NCI-H345 (cell line): ENCODE measurements at regions not wholly inside any gene's neighbourhood (a gene's known extent, or its start where the extent isn't known, plus 50 kb on each side); places are given as distances from the start of the nearest gene placed in this dataset.

Source experiments
- DNase-seq: peaks from one replicate; lab custom pipeline; 2025; lab: John Stamatoyannopoulos, UW

- no peak for DNase-seq
Measured at GRCh38 chr13:64441740-64442139, 2788.4 kb downstream of the PCDH9 start.

- DNase-seq: no peak
Measured at GRCh38 chr13:64438084-64438483, 2792.1 kb downstream of the PCDH9 start.

GRCh38 chr13:64429691-64430090, 2800.4 kb downstream of the PCDH9 start:
- no peak for DNase-seq

- no peak for DNase-seq
Measured at GRCh38 chr13:64428196-64428595, 2801.9 kb downstream of the PCDH9 start.

DNA sequence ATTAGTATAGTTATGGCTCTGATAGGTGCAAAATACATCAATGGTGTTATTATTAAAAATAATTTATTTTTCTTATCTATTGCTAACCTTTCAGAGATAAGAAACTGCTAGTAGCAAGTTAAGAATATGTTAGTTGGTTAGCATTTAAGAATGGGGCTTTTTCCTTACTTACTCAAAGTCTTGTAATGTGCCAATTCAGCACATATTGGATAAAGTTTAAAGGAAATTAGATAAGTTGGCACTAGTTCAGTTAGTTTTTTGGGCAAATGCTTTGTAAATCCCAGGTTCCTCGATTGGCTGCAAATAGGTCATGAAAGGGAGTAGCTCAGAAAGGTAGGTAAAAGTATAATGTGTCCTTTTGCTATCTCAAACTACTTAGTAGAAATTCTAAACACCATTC, 2806.7 kb downstream of the PCDH9 start:
- DNase-seq: no peak

- no peak for DNase-seq
Measured at GRCh38 chr13:64420181-64420580, 2810.0 kb downstream of the PCDH9 start.

- DNase-seq: no peak
Measured at GRCh38 chr13:64417581-64417980, 2812.6 kb downstream of the PCDH9 start.

GRCh38 chr13:64414381-64414780, 2815.8 kb downstream of the PCDH9 start:
- DNase-seq: no peak

- DNase-seq: no peak
Measured at GRCh38 chr13:64413529-64413928, 2816.6 kb downstream of the PCDH9 start.

GRCh38 chr13:64410276-64411053, 2819.7 kb downstream of the PCDH9 start:
- DNase-seq: no peak

GRCh38 chr13:64397701-64398100, 2832.4 kb downstream of the PCDH9 start:
- DNase-seq: no peak

DNA sequence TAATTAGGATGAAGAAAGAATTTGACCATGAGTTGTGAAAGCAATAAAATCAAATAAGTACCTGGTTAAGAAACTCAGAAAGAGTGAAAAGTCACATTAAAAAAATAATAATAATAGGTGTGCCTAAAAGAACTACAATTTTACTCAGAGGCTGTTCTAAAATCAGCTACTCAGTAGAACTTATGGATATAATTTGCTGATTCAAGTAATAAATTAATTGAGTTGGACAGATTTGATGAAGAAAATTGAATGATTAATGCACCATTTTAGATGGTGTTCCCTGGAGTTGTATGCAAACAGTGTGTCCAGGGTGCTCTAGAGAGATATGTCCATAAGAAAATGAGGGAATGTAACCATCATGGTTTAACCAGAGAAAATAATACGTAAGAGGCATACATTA, 2852.5 kb downstream of the PCDH9 start:
- no peak for DNase-seq

GRCh38 chr13:64371461-64371860, 2858.7 kb downstream of the PCDH9 start:
- DNase-seq: no peak

DNA sequence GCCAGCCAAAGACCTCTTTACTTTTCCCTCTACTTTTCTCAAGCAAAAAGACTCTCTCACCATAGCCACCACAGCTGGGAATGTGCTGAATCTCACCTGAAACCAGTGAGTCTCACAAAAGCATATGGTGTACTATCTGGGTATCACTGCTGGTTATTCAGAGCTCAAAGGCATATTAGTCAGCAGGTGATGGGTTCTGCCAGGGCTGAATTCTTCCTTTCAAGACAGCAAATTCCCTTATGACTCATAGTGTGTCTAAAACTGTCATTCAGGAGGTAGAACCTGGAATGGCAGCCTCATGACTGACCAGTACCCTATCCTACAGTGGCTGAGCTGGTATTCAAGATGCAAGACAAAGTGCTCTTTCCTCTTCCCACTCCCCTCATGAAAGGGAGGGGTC, 2859.1 kb downstream of the PCDH9 start:
- DNase-seq: no peak

DNA sequence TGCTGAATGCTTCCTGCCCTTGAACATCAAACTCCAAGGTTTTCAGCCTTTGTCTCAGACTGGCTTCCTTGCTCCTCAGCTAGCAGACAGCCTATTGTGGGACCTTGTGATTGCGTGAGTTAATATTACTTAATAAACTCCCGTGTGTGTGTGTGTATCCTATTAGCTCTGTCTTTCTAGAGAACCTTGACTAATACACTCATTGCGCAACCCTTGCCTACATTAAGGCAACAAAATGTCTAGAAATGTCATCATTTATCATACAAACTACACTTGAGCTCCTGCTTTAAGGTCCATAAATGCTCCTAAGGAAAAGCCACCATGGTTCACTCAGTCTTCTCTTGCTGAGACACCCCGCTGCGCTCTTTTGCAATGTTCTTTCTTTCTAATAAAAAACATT, 2861.0 kb downstream of the PCDH9 start:
- DNase-seq: no peak

DNA sequence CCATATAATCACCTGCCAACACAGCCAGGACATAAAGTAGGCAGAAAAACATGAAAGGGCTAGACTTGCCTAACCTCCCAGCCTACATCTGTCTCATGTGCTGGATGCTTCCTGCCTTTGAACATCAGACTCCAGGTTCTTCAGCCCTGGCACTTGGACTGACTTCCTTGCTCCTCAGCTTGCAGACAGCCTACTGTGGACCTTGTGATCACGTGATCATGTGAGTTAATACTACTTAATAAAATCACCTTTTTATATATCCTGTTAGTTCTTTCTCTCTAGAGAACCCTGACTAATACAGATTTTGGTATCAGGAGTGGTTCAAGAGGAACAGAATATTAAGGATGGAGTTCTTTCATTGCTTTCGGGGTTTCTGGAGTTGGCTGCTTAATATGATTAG, 2867.6 kb downstream of the PCDH9 start:
- no peak for DNase-seq

DNA sequence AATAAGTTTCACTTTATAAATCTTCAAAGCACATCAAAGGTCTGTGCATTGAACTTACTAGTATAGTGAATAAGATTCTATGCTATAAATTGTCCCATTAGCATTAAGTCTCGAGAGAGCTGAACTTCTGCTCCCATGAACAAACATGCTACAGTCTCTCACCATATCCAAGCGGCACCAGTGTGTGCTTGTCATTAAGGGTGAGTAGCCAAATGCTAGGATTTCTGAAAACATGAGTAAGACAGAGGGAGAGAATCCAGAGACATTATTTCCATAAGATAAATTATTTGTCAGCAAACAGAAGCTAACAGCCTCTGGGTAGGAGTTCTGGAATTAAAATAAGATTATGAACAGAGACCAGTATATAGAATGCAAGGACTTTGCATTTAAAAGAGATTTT, 2882.5 kb downstream of the PCDH9 start:
- DNase-seq: no peak

DNA sequence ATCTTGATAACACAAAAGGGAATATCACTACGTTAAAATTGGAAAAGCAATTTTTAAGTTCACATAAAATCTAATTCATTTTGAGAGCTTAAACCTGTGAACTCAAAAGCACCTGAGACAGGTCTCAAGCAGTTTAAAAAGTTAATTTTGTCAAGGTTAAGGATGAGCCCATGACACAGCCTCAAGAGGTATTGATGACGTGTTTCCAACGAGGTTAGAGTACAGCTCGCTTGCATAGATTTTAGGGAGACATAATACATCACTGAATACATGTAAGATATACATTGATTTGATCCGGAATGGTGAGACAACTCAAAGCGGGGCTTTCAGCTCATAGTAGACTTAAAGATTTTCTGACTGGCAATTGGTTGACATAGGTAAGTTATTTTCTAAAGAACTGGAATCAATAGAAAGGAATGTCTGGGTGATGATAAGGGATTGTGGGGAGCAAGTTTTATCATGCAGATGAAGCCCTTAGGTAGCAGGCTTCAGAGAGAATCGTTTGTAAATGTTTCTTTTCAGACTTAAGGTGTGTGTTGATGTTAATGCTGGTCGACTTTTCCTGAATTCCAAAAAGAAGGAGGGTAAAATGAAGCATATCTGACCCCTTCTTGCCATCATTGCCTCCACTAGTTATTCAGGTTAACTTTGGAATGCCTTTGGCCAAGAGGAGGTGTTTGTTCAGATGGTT, 2890.6 kb downstream of the PCDH9 start:
- DNase-seq: no peak

DNA sequence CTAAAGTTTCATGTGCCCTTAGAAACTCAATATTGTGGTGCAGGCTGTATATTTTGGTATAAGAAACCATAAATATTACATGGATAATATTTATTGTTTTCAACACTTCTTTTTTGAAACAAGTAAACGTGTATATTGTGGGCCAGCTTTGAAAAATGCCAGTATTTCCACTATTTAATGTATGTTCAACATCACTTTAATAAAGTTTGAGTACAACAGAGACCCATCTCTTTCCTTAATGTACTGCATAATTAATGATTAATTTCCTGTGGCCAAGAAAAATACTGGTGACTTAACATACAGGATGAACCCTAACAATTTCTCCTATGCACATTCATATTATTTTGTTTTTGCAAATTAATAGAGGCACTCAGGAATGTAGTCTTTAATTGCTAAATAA, 2891.5 kb downstream of the PCDH9 start:
- no peak for DNase-seq

DNA sequence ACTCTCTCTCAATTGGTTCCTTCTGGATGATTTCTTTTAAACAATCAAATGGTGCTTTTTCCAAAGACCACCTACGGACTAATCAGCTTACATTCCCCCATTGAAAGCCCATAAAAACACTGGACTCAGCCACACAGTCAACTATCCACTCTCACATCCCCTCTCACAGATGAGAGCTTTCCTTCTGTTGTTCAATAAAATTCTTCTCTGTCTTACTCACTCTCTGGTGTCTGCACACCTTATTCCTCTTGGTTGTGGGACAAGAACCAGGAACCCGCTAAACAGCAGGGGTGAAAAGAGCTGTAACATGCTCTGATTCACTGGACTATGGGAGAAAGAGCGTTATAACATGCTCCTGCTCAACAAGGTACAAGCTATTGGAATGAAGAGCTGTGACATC, 2896.2 kb downstream of the PCDH9 start:
- DNase-seq: no peak

DNA sequence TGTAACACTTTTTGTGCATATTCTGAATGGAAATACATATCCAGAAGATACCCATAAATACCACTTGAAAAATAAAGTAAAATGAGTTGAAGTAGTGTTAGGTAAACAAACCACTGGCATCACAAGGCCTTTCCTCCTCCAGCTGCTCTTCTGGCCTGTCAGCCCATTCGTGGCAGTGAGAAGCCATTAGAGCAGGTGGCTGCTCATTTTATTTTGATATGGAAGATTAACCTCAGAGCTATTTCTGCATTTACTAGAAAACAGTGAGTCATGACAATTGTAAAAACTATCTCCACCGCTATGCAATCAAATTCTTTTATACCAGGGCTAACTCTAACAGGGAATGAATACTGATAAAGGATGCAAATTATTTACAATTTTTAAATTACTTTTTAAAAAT, 2898.1 kb downstream of the PCDH9 start:
- DNase-seq: peak; percentile 55

DNA sequence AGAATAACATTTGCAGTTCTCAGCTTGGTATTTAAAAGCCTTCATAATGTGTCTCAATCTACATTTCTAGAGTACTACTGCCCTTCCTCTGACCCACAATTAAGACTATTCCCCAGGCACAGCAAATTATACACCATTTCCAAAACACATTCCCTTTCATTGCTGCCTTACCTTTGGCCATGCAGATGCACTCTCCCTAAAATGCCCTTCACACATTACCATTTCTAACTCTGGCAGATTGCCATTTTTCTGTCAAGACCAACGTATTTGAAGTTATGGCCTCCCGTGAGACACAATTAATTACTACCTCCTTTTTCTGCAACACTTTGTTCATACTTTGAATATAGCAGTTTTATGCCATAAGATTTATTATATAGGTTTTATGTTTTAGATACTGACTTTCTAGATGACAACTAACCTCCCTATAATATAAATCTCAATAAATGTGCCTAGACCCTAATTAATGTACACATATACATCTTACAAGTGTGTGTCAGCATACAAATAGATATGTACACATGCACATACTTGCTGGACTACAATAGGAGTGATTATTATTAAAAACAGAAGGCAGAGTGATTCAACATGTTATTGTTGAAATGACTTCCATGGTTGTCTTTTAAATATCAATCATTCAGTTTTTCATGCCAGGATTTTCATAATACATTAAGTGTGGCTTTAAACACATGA, 2902.5 kb downstream of the PCDH9 start:
- DNase-seq: peak; percentile 12

- DNase-seq: no peak
Measured at GRCh38 chr13:64314331-64314730, 2898.7 kb upstream of the PCDH20 start.
